ENCODE measurements at regions not wholly inside any gene's neighbourhood (a gene's known extent, or its start where the extent isn't known, plus 50 kb on each side); places are given as distances from the start of the nearest gene placed in this dataset.

GRCh38 chr9:96071815-96072124 lies 196.3 kb downstream of the ERCC6L2 start:
- no peak for TF ChIP-seq CTCF (IDR thresholded peaks at IDR 0.05; ENCODE audit: insufficient read depth, missing control alignments)
- DNase-seq (ENCODE audit: insufficient read length, low spot score) (no peak), FAIRE-seq (no peak)

- FAIRE-seq = no peak
- no peak for TF ChIP-seq CTCF (IDR thresholded peaks at IDR 0.05; ENCODE audit: insufficient read depth, missing control alignments)
Measured at GRCh38 chr9:96071076-96071814, 195.8 kb downstream of the ERCC6L2 start.

GRCh38 chr9:96069629-96070220 lies 194.2 kb downstream of the ERCC6L2 start:
- no peak for DNase-seq (ENCODE audit: insufficient read length, low spot score)
- TF ChIP-seq CTCF (IDR thresholded peaks at IDR 0.05; ENCODE audit: insufficient read depth, missing control alignments) = no peak
- FAIRE-seq = no peak

More at GRCh38 chr9:96071076-96071814, 195.8 kb downstream of the ERCC6L2 start:
- no peak for DNase-seq (ENCODE audit: insufficient read length, low spot score)

GRCh38 chr9:96068511-96068910 lies 193.0 kb downstream of the ERCC6L2 start:
- DNase-seq (ENCODE audit: insufficient read length, low spot score) = no peak
- FAIRE-seq = no peak
- TF ChIP-seq CTCF (IDR thresholded peaks at IDR 0.05; ENCODE audit: insufficient read depth, missing control alignments) = no peak

GRCh38 chr9:96067600-96067999 lies 192.1 kb downstream of the ERCC6L2 start:
- FAIRE-seq (no peak), DNase-seq (ENCODE audit: insufficient read length, low spot score) (no peak)
- TF ChIP-seq CTCF (IDR thresholded peaks at IDR 0.05; ENCODE audit: insufficient read depth, missing control alignments) = no peak

- FAIRE-seq (no peak), DNase-seq (ENCODE audit: insufficient read length, low spot score) (no peak)
- TF ChIP-seq CTCF (IDR thresholded peaks at IDR 0.05; ENCODE audit: insufficient read depth, missing control alignments) = no peak
Measured at GRCh38 chr9:96067004-96067403, 191.5 kb downstream of the ERCC6L2 start.

Measured in D721Med (cell line).